DND-41 (cell line): ENCODE measurements at regions not wholly inside any gene's neighbourhood (a gene's known extent, or its start where the extent isn't known, plus 50 kb on each side); places are given as distances from the start of the nearest gene placed in this dataset.

Source experiments
- ATAC-seq: fragments of 200-7000 bp; cut with Tn5 transposase; 3 replicates; pipeline ENCODE4 v1.9.1; 2021; ENCODE audit warnings: low read depth; ENCODE audit not compliant: insufficient read depth
- DNase-seq: peaks from one replicate; pipeline ENCODE4 v3.0.0-alpha.2; 2020
- H2AFZ ChIP-seq: 2 replicates; pipeline ENCODE4 v1.6.0; 2012; ENCODE audit warnings: low read depth, low read length
- H3K27ac ChIP-seq: 2 replicates; pipeline ENCODE4 v1.5.1; 2012; ENCODE audit warnings: low read length, inconsistent platforms
- H3K27me3 ChIP-seq: fragments of 200-600 bp; sonication (generic); 2 replicates; pipeline ENCODE4 v1.6.0; 2012; ENCODE audit warnings: low read length, mild to moderate bottlenecking, inconsistent platforms; ENCODE audit not compliant: insufficient read depth, poor library complexity
- H3K36me3 ChIP-seq: 2 replicates; pipeline ENCODE4 v1.5.1; 2012; ENCODE audit warnings: low read length, inconsistent platforms; ENCODE audit not compliant: insufficient read depth
- H3K4me1 ChIP-seq: 2 replicates; pipeline ENCODE4 v1.5.1; 2012; ENCODE audit warnings: mild to moderate bottlenecking, low read length; ENCODE audit not compliant: insufficient read depth
- H3K4me2 ChIP-seq: 2 replicates; pipeline ENCODE4 v1.6.0; 2012; ENCODE audit warnings: mild to moderate bottlenecking, moderate library complexity, low read length, inconsistent platforms; ENCODE audit not compliant: insufficient read depth
- H3K4me3 ChIP-seq, 2 experiments: fragments of 200-600 bp in 1 of 2; shearing (Covaris generic) in 1 of 2; 2 replicates each; pipeline ENCODE4 v1.5.1; 2012 to 2016; ENCODE audit warnings: inconsistent platforms in 2 of 2, low read length in 2 of 2, mild to moderate bottlenecking in 2 of 2, low read depth in 1 of 2, moderate library complexity in 1 of 2
- H3K79me2 ChIP-seq: 2 replicates; pipeline ENCODE4 v1.6.0; 2012; ENCODE audit warnings: low read length, inconsistent platforms; ENCODE audit not compliant: insufficient read depth
- H3K9ac ChIP-seq: 2 replicates; pipeline ENCODE4 v1.6.0; 2012; ENCODE audit warnings: low read depth, mild to moderate bottlenecking, inconsistent platforms, low read length, moderate library complexity
- H3K9me3 ChIP-seq: 2 replicates; pipeline ENCODE4 v1.5.1; 2012; ENCODE audit warnings: low read length, moderate library complexity, mild to moderate bottlenecking, inconsistent platforms; ENCODE audit not compliant: insufficient read depth, severe bottlenecking
- H4K20me1 ChIP-seq: 2 replicates; pipeline ENCODE4 v1.6.0; 2012; ENCODE audit warnings: low read length; ENCODE audit not compliant: insufficient read depth
- CTCF ChIP-seq: IDR thresholded peaks from 2 replicates; pipeline ENCODE4 v1.5.1; 2012; ENCODE audit warnings: borderline replicate concordance, low read length, moderate library complexity, mild to moderate bottlenecking; ENCODE audit not compliant: poor library complexity, severe bottlenecking; ENCODE audit errors: extremely low read depth
- EZH2 ChIP-seq: IDR thresholded peaks from 3 replicates; pipeline ENCODE4 v1.6.1; 2012; ENCODE audit warnings: borderline replicate concordance, low read depth, mild to moderate bottlenecking, moderate library complexity, low read length, inconsistent platforms; ENCODE audit not compliant: severe bottlenecking

GRCh38 chr9:119458068-119458467, 88.8 kb upstream of the BRINP1 start:
- no peak overlapping the region for H3K27ac ChIP-seq
- no peak overlapping the region for H3K9ac ChIP-seq
- no peak overlapping the region for H3K4me3 ChIP-seq
- TF ChIP-seq EZH2 (no peak), CTCF (no peak)
- H3K27me3 ChIP-seq: no peaks in the 10 kb centered on the region
- H4K20me1 ChIP-seq: no peaks in the 10 kb centered on the region
- ATAC-seq (no peak), DNase-seq (no peak)
- H3K36me3 ChIP-seq: no peaks in the 10 kb centered on the region
- no peak overlapping the region for H2AFZ ChIP-seq
- no peaks in the 10 kb centered on the region for H3K4me1 ChIP-seq
- H3K9me3 ChIP-seq: no peaks in the 10 kb centered on the region
- H3K4me2 ChIP-seq: no peak overlapping the region
- no peaks in the 10 kb centered on the region for H3K79me2 ChIP-seq

GRCh38 chr9:119453980-119454379, 84.7 kb upstream of the BRINP1 start:
- no peak overlapping the region for H3K4me3 ChIP-seq
- no peak overlapping the region for H3K9ac ChIP-seq
- H3K79me2 ChIP-seq: no peaks in the 10 kb centered on the region
- ATAC-seq (no peak), DNase-seq (no peak)
- no peaks in the 10 kb centered on the region for H3K9me3 ChIP-seq
- no peaks in the 10 kb centered on the region for H3K27me3 ChIP-seq
- H3K27ac ChIP-seq: no peak overlapping the region
- TF ChIP-seq EZH2: no peak
- TF ChIP-seq CTCF: no peak
- H4K20me1 ChIP-seq: no peaks in the 10 kb centered on the region
- no peaks in the 10 kb centered on the region for H3K36me3 ChIP-seq
- H2AFZ ChIP-seq: no peak overlapping the region
- no peak overlapping the region for H3K4me2 ChIP-seq
- no peaks in the 10 kb centered on the region for H3K4me1 ChIP-seq

GRCh38 chr9:119453490-119453911, 84.3 kb upstream of the BRINP1 start:
- H4K20me1 ChIP-seq: no peaks in the 10 kb centered on the region
- H3K9ac ChIP-seq: no peak overlapping the region
- H3K4me1 ChIP-seq: no peaks in the 10 kb centered on the region
- ATAC-seq (no peak), DNase-seq (no peak)
- no peak overlapping the region for H3K4me3 ChIP-seq
- no peaks in the 10 kb centered on the region for H3K27me3 ChIP-seq
- H3K79me2 ChIP-seq: no peaks in the 10 kb centered on the region
- no peak overlapping the region for H2AFZ ChIP-seq
- no peaks in the 10 kb centered on the region for H3K36me3 ChIP-seq
- no peaks in the 10 kb centered on the region for H3K9me3 ChIP-seq
- H3K4me2 ChIP-seq: no peak overlapping the region
- H3K27ac ChIP-seq: no peak overlapping the region
- TF ChIP-seq EZH2 (no peak), CTCF (no peak)

GRCh38 chr9:119451426-119451825, 82.2 kb upstream of the BRINP1 start:
- Histone ChIP-seq H4K20me1 (no peaks in the 10 kb centered on the region), H3K9me3 (no peaks in the 10 kb centered on the region), H3K4me2 (no peak overlapping the region), H3K36me3 (no peaks in the 10 kb centered on the region), H2AFZ (no peak overlapping the region), H3K27ac (no peak overlapping the region), H3K27me3 (no peaks in the 10 kb centered on the region), H3K79me2 (no peaks in the 10 kb centered on the region), H3K4me3 (no peak overlapping the region), H3K4me1 (no peaks in the 10 kb centered on the region), H3K9ac (no peak overlapping the region)
- no peak for ATAC-seq
- TF ChIP-seq CTCF (no peak), EZH2 (no peak)
- DNase-seq: no peak
